ENCODE measurements at regions not wholly inside any gene's neighbourhood (a gene's known extent, or its start where the extent isn't known, plus 50 kb on each side); places are given as distances from the start of the nearest gene placed in this dataset.

GRCh38 chr16:59190731-59191130 is 456.6 kb upstream of the GOT2 start:
- Histone ChIP-seq H3K36me3 (ENCODE audit: control insufficient read depth, insufficient read depth, low read length) (no peaks in the 10 kb centered on the region), H3K4me3 (ENCODE audit: low read depth, low read length) (no peak overlapping the region), H3K27me3 (ENCODE audit: control insufficient read depth, insufficient read depth, low read length) (no peaks in the 10 kb centered on the region)
- no peak for DNase-seq (ENCODE audit: low read depth)
- no peak for TF ChIP-seq CTCF (IDR thresholded peaks at IDR 0.05; ENCODE audit: insufficient read depth, low read length, severe bottlenecking)
- no peak for FAIRE-seq

GRCh38 chr16:59188029-59188428 is 453.9 kb upstream of the GOT2 start:
- DNase-seq (ENCODE audit: low read depth) (no peak), FAIRE-seq (no peak)
- Histone ChIP-seq H3K27me3 (ENCODE audit: control insufficient read depth, insufficient read depth, low read length) (no peaks in the 10 kb centered on the region), H3K4me3 (ENCODE audit: low read depth, low read length) (no peak overlapping the region), H3K36me3 (ENCODE audit: control insufficient read depth, insufficient read depth, low read length) (no peaks in the 10 kb centered on the region)
- TF ChIP-seq CTCF (IDR thresholded peaks at IDR 0.05; ENCODE audit: insufficient read depth, low read length, severe bottlenecking), result no peak

- FAIRE-seq, result no peak
These were observed 447.8 kb upstream of the GOT2 start for GRCh38 chr16:59181821-59182420.

GRCh38 chr16:59180083-59180476 is 446.0 kb upstream of the GOT2 start:
- Histone ChIP-seq H3K36me3 (ENCODE audit: control insufficient read depth, insufficient read depth, low read length) (no peaks in the 10 kb centered on the region), H3K4me3 (ENCODE audit: low read depth, low read length) (no peak overlapping the region), H3K27me3 (ENCODE audit: control insufficient read depth, insufficient read depth, low read length) (no peaks in the 10 kb centered on the region)
- DNase-seq (ENCODE audit: low read depth), result no peak
- no peak for TF ChIP-seq CTCF (IDR thresholded peaks at IDR 0.05; ENCODE audit: insufficient read depth, low read length, severe bottlenecking)
- FAIRE-seq, result no peak

More at GRCh38 chr16:59181821-59182420, 447.8 kb upstream of the GOT2 start:
- no peak for DNase-seq (ENCODE audit: low read depth)
- TF ChIP-seq CTCF (IDR thresholded peaks at IDR 0.05; ENCODE audit: insufficient read depth, low read length, severe bottlenecking), result no peak
- H3K27me3 ChIP-seq (ENCODE audit: control insufficient read depth, insufficient read depth, low read length), result no peaks in the 10 kb centered on the region
- no peaks in the 10 kb centered on the region for H3K36me3 ChIP-seq (ENCODE audit: control insufficient read depth, insufficient read depth, low read length)
- no peak overlapping the region for H3K4me3 ChIP-seq (ENCODE audit: low read depth, low read length)

GRCh38 chr16:59179446-59180082 is 445.4 kb upstream of the GOT2 start:
- Histone ChIP-seq H3K27me3 (ENCODE audit: control insufficient read depth, insufficient read depth, low read length) (no peaks in the 10 kb centered on the region), H3K4me3 (ENCODE audit: low read depth, low read length) (no peak overlapping the region), H3K36me3 (ENCODE audit: control insufficient read depth, insufficient read depth, low read length) (no peaks in the 10 kb centered on the region)
- DNase-seq (ENCODE audit: low read depth) (no peak), FAIRE-seq (no peak)
- no peak for TF ChIP-seq CTCF (IDR thresholded peaks at IDR 0.05; ENCODE audit: insufficient read depth, low read length, severe bottlenecking)

GRCh38 chr16:59173408-59173831 is 439.3 kb upstream of the GOT2 start:
- DNase-seq (ENCODE audit: low read depth) (no peak), FAIRE-seq (no peak)
- Histone ChIP-seq H3K27me3 (ENCODE audit: control insufficient read depth, insufficient read depth, low read length) (no peaks in the 10 kb centered on the region), H3K4me3 (ENCODE audit: low read depth, low read length) (no peak overlapping the region), H3K36me3 (ENCODE audit: control insufficient read depth, insufficient read depth, low read length) (no peaks in the 10 kb centered on the region)
- TF ChIP-seq CTCF (IDR thresholded peaks at IDR 0.05; ENCODE audit: insufficient read depth, low read length, severe bottlenecking), result no peak

All from bronchial epithelial cell (primary cell).